ENCODE measurements at regions not wholly inside any gene's neighbourhood (a gene's known extent, or its start where the extent isn't known, plus 50 kb on each side); places are given as distances from the start of the nearest gene placed in this dataset.

DNA sequence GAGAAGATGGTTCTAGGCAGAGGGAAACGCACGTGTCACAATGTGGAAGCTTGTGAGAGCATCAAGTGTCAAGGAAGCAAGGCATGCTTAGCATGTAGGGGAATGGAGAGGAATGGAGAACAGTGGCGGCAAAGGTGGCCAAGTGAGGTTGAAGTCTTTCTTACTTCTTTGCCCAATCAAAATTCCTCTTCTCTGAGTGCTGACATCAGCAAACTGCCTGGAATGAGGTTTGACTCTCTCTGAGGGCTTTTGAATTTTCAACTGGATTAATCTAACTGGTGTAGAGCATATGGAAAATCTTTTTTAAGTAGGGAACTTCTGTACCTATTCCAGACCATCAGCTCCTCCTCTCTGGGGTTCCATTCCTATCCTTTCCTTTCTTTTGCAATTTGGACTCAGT is 61.9 kb upstream of the BNC1 start:
- no CpG with 5 or more reads among the region's 3 CpGs for WGBS (ENCODE audit: extremely low coverage, insufficient read length, low lambda C conversion rate)
- no peak overlapping the region for H2AFZ ChIP-seq (ENCODE audit: low read length)
- no peak overlapping the region for H2BK5ac ChIP-seq (ENCODE audit: insufficient read length, low read length)

More for the DNA sequence above, 61.9 kb upstream of the BNC1 start:
- no peak for TF ChIP-seq CTCF (conservative IDR thresholded peaks at IDR 0.05)
- no peaks in the 10 kb centered on the region for H3K36me3 Mint-ChIP-seq (ENCODE audit: insufficient read depth in 1 of 3, low read depth in 3 of 3)
- Histone ChIP-seq H2BK20ac (ENCODE audit: low read depth, low read length, poor library complexity, severe bottlenecking) (no peak overlapping the region), H2BK12ac (ENCODE audit: insufficient read length, low read depth, low read length) (no peak overlapping the region), H4K8ac (replicated peaks; ENCODE audit: insufficient read length, low read depth, low read length) (no peak overlapping the region), H3K9ac (ENCODE audit: extremely low read depth, insufficient read length, low read length) (no peak overlapping the region), H4K20me1 (ENCODE audit: control insufficient read depth, insufficient read depth, insufficient read length) (no peaks in the 10 kb centered on the region), H3K18ac (ENCODE audit: insufficient read length, low read depth, low read length) (no peak overlapping the region), H2BK15ac (ENCODE audit: low read depth, low read length) (no peak overlapping the region), H3K9me3 (ENCODE audit: control insufficient read depth, low read depth, low read length) (no peaks in the 10 kb centered on the region), H3K23ac (ENCODE audit: insufficient read length, low read depth, low read length) (no peak overlapping the region), H3K4me2 (ENCODE audit: insufficient read depth, insufficient read length, low read length) (no peak overlapping the region), H3K79me2 (ENCODE audit: insufficient read depth, low read length) (no peaks in the 10 kb centered on the region), H3K4me1 (ENCODE audit: insufficient read depth, low read length) (no peaks in the 10 kb centered on the region), H3K27me3 (ENCODE audit: insufficient read depth, low read length) (peaks cover 2% of the 10 kb centered on the region; the same call in 1 of the 2 replicates), H3K27ac (ENCODE audit: insufficient read length, low read depth, low read length) (no peak overlapping the region), H3T11ph (ENCODE audit: low read length) (no peak overlapping the region), H3K79me1 (ENCODE audit: insufficient read depth, low read depth, low read length, poor library complexity, severe bottlenecking) (no peaks in the 10 kb centered on the region), H4K5ac (ENCODE audit: insufficient read length, low read depth, low read length) (no peak overlapping the region), H4K91ac (ENCODE audit: insufficient read length, low read depth, low read length) (no peak overlapping the region), H3K4ac (ENCODE audit: low read depth, low read length) (no peak overlapping the region), H3K56ac (ENCODE audit: insufficient read length, low read depth, low read length) (no peak overlapping the region), H2BK120ac (ENCODE audit: low read depth, low read length, poor library complexity, severe bottlenecking) (no peak overlapping the region), H3K14ac (ENCODE audit: insufficient read depth, low read length) (no peak overlapping the region), H2AK5ac (ENCODE audit: insufficient read length, low read length) (no peak overlapping the region), H3K23me2 (ENCODE audit: insufficient read length, low read depth, low read length, poor library complexity, severe bottlenecking) (no peaks in the 10 kb centered on the region)
- no peak for DNase-seq
- H3K27ac Mint-ChIP-seq = no peak overlapping the region
- H3K9me3 Mint-ChIP-seq = no peaks in the 10 kb centered on the region
- no peak overlapping the region for H3K4me3 Mint-ChIP-seq
- H3K27me3 Mint-ChIP-seq (ENCODE audit: low read depth) = peaks cover 13% of the 10 kb centered on the region
- H3K4me1 Mint-ChIP-seq = no peaks in the 10 kb centered on the region
